BLaER1 (cell line): ENCODE measurements at regions not wholly inside any gene's neighbourhood (a gene's known extent, or its start where the extent isn't known, plus 50 kb on each side); places are given as distances from the start of the nearest gene placed in this dataset.

Source experiments
- H3K27ac ChIP-seq: shearing (Covaris generic); formaldehyde crosslinking; 2 replicates; pipeline ENCODE4 v1.8.1; 2022
- H3K27me3 ChIP-seq: shearing (Covaris generic); formaldehyde crosslinking; 2 replicates; pipeline ENCODE4 v1.8.1; 2022
- H3K36me3 ChIP-seq: shearing (Covaris generic); formaldehyde crosslinking; 2 replicates; pipeline ENCODE4 v1.8.1; 2022
- H3K4me1 ChIP-seq: shearing (Covaris generic); formaldehyde crosslinking; 2 replicates; pipeline ENCODE4 v1.8.1; 2022
- H3K4me2 ChIP-seq: shearing (Covaris generic); formaldehyde crosslinking; 2 replicates; pipeline ENCODE4 v1.8.1; 2022
- H3K4me3 ChIP-seq: shearing (Covaris generic); formaldehyde crosslinking; 2 replicates; pipeline ENCODE4 v1.8.1; 2022
- H3K9ac ChIP-seq: shearing (Covaris generic); formaldehyde crosslinking; 2 replicates; pipeline ENCODE4 v1.8.1; 2022
- H3K9me3 ChIP-seq: shearing (Covaris generic); formaldehyde crosslinking; 2 replicates; pipeline ENCODE4 v1.8.1; 2022
- H4K20me1 ChIP-seq: shearing (Covaris generic); formaldehyde crosslinking; 2 replicates; pipeline ENCODE4 v1.8.1; 2022
- Cebpa-rat ChIP-seq: shearing (Covaris generic); IDR thresholded peaks from 2 replicates; pipeline ENCODE4 v1.8.1; 2022

- Histone ChIP-seq H4K20me1 (no peaks in the 10 kb centered on the region), H3K9ac (no peak overlapping the region), H3K4me1 (peaks cover 34% of the 10 kb centered on the region), H3K27ac (no peak overlapping the region), H3K4me3 (no peak overlapping the region), H3K9me3 (no peaks in the 10 kb centered on the region), H3K27me3 (no peaks in the 10 kb centered on the region), H3K4me2 (no peak overlapping the region), H3K36me3 (no peaks in the 10 kb centered on the region)
- TF ChIP-seq Cebpa-rat = no peak
These were observed 73.9 kb upstream of the SLC6A11 start for GRCh38 chr3:10741891-10742671.

GRCh38 chr3:10743366-10744097, 72.5 kb upstream of the SLC6A11 start:
- H3K27ac ChIP-seq = no peak overlapping the region
- no peaks in the 10 kb centered on the region for H3K27me3 ChIP-seq

GRCh38 chr3:10744098-10744465, 71.9 kb upstream of the SLC6A11 start:
- no peak overlapping the region for H3K4me3 ChIP-seq
- H3K4me2 ChIP-seq = no peak overlapping the region
- no peak overlapping the region for H3K27ac ChIP-seq
- H3K9ac ChIP-seq = no peak overlapping the region
- H3K9me3 ChIP-seq = no peaks in the 10 kb centered on the region
- TF ChIP-seq Cebpa-rat = no peak
- no peaks in the 10 kb centered on the region for H3K27me3 ChIP-seq
- no peaks in the 10 kb centered on the region for H4K20me1 ChIP-seq
- H3K36me3 ChIP-seq = no peaks in the 10 kb centered on the region
- H3K4me1 ChIP-seq = peaks cover 23% of the 10 kb centered on the region

More at GRCh38 chr3:10743366-10744097, 72.5 kb upstream of the SLC6A11 start:
- H4K20me1 ChIP-seq = no peaks in the 10 kb centered on the region
- no peak overlapping the region for H3K4me2 ChIP-seq
- H3K4me1 ChIP-seq = peaks cover 28% of the 10 kb centered on the region
- TF ChIP-seq Cebpa-rat = no peak
- H3K36me3 ChIP-seq = no peaks in the 10 kb centered on the region
- H3K9me3 ChIP-seq = no peaks in the 10 kb centered on the region
- H3K9ac ChIP-seq = no peak overlapping the region
- H3K4me3 ChIP-seq = no peak overlapping the region

GRCh38 chr3:10745392-10745791, 70.6 kb upstream of the SLC6A11 start:
- Histone ChIP-seq H3K4me2 (no peak overlapping the region), H3K36me3 (no peaks in the 10 kb centered on the region), H3K9ac (no peak overlapping the region), H3K4me1 (peaks cover 9% of the 10 kb centered on the region), H3K27ac (no peak overlapping the region), H3K9me3 (no peaks in the 10 kb centered on the region), H4K20me1 (no peaks in the 10 kb centered on the region), H3K4me3 (no peak overlapping the region), H3K27me3 (no peaks in the 10 kb centered on the region)
- no peak for TF ChIP-seq Cebpa-rat

GRCh38 chr3:10746001-10746400, 70.0 kb upstream of the SLC6A11 start:
- no peaks in the 10 kb centered on the region for H3K27me3 ChIP-seq
- no peak overlapping the region for H3K4me3 ChIP-seq
- H3K27ac ChIP-seq = no peak overlapping the region
- H4K20me1 ChIP-seq = no peaks in the 10 kb centered on the region
- no peak overlapping the region for H3K9ac ChIP-seq
- no peak for TF ChIP-seq Cebpa-rat
- H3K36me3 ChIP-seq = no peaks in the 10 kb centered on the region
- H3K4me2 ChIP-seq = no peak overlapping the region
- no peaks in the 10 kb centered on the region for H3K9me3 ChIP-seq
- peaks cover 3% of the 10 kb centered on the region for H3K4me1 ChIP-seq

GRCh38 chr3:10746684-10747083, 69.3 kb upstream of the SLC6A11 start:
- TF ChIP-seq Cebpa-rat = no peak
- Histone ChIP-seq H3K27me3 (no peaks in the 10 kb centered on the region), H3K4me3 (no peak overlapping the region), H3K9ac (no peak overlapping the region), H3K27ac (no peak overlapping the region), H3K9me3 (no peaks in the 10 kb centered on the region), H3K4me2 (no peak overlapping the region), H3K36me3 (no peaks in the 10 kb centered on the region), H3K4me1 (no peaks in the 10 kb centered on the region), H4K20me1 (no peaks in the 10 kb centered on the region)

GRCh38 chr3:10747341-10747740, 68.7 kb upstream of the SLC6A11 start:
- no peak overlapping the region for H3K27ac ChIP-seq
- no peak for TF ChIP-seq Cebpa-rat
- no peak overlapping the region for H3K4me3 ChIP-seq
- no peaks in the 10 kb centered on the region for H3K27me3 ChIP-seq
- no peaks in the 10 kb centered on the region for H3K9me3 ChIP-seq
- H3K4me2 ChIP-seq = no peak overlapping the region
- H3K9ac ChIP-seq = no peak overlapping the region
- no peaks in the 10 kb centered on the region for H3K4me1 ChIP-seq
- no peaks in the 10 kb centered on the region for H3K36me3 ChIP-seq
- H4K20me1 ChIP-seq = no peaks in the 10 kb centered on the region; the same call in 1 of the 2 replicates

- no peak overlapping the region for H3K27ac ChIP-seq
- H3K27me3 ChIP-seq = peaks cover 2% of the 10 kb centered on the region; the same call in 1 of the 2 replicates
- H3K4me3 ChIP-seq = no peak overlapping the region
- H3K36me3 ChIP-seq = no peaks in the 10 kb centered on the region
- no peaks in the 10 kb centered on the region for H3K9me3 ChIP-seq
- H3K9ac ChIP-seq = no peak overlapping the region
- H4K20me1 ChIP-seq = no peaks in the 10 kb centered on the region; the same call in 1 of the 2 replicates
- H3K4me1 ChIP-seq = no peaks in the 10 kb centered on the region
- H3K4me2 ChIP-seq = no peak overlapping the region
- no peak for TF ChIP-seq Cebpa-rat
These were observed 68.0 kb upstream of the SLC6A11 start for GRCh38 chr3:10748040-10748439.

- H3K4me1 ChIP-seq = peaks cover 16% of the 10 kb centered on the region
- no peaks in the 10 kb centered on the region for H3K9me3 ChIP-seq
- no peak for TF ChIP-seq Cebpa-rat
- H3K4me3 ChIP-seq = no peak overlapping the region
- no peak overlapping the region for H3K4me2 ChIP-seq
- H4K20me1 ChIP-seq = no peaks in the 10 kb centered on the region; the same call in 1 of the 2 replicates
- H3K36me3 ChIP-seq = no peaks in the 10 kb centered on the region
- H3K27me3 ChIP-seq = peaks cover 5% of the 10 kb centered on the region; the same call in 1 of the 2 replicates
- no peak overlapping the region for H3K9ac ChIP-seq
- H3K27ac ChIP-seq = no peak overlapping the region
These were observed 62.1 kb upstream of the SLC6A11 start for GRCh38 chr3:10753964-10754363.

- Histone ChIP-seq H3K9me3 (no peaks in the 10 kb centered on the region), H3K4me3 (no peak overlapping the region), H4K20me1 (no peaks in the 10 kb centered on the region; the same call in 1 of the 2 replicates), H3K36me3 (no peaks in the 10 kb centered on the region), H3K27ac (no peak overlapping the region), H3K4me2 (peak overlapping the region; percentile 25; the same call in 1 of the 2 replicates), H3K9ac (no peak overlapping the region), H3K27me3 (peaks cover 5% of the 10 kb centered on the region; the same call in 1 of the 2 replicates), H3K4me1 (peaks cover 21% of the 10 kb centered on the region)
- no peak for TF ChIP-seq Cebpa-rat
These were observed 59.5 kb upstream of the SLC6A11 start for GRCh38 chr3:10756546-10756945.
